ENCODE measurements at regions not wholly inside any gene's neighbourhood (a gene's known extent, or its start where the extent isn't known, plus 50 kb on each side); places are given as distances from the start of the nearest gene placed in this dataset.
A peak's percentile ranks its signal among the peaks of the same experiment; 100 is the strongest.

DNA sequence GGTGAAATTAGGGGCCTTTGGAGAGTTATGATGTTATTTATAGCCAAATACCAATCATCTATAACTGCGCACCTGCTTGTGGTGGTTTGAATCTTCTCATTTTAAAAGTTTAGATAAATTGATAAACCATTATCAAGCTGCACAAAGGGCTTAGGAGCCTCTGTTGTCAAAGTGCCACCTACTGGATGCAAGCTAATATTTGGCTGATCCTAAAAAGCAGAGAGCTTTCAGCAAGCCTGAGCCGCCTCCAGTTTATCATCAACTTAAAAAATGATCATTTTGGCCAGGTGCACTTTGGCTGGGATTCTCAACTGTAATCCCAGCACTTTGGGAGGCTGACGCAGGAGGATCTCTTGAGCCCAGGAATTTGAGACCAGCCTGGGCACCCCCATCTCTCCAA, 58.5 kb upstream of the ATXN1 start:
- no peaks in the 10 kb centered on the region for H3K9me3 ChIP-seq
- no peaks in the 10 kb centered on the region for H4K20me1 ChIP-seq (ENCODE audit: insufficient read depth)
- no peak overlapping the region for H3K27ac ChIP-seq (ENCODE audit: low read depth in 2 of 2, low read length in 1 of 2)
- H3K9me2 ChIP-seq, result no peaks in the 10 kb centered on the region
- H3K4me1 ChIP-seq (ENCODE audit: control insufficient read depth in 1 of 2, insufficient read depth in 2 of 2, low read depth in 1 of 2, low read length in 1 of 2), result no peaks in the 10 kb centered on the region
- H3K36me3 ChIP-seq (replicated peaks in 1 of 2; ENCODE audit: control insufficient read depth in 1 of 2, insufficient read depth in 2 of 2, low read length in 1 of 2), result no peaks in the 10 kb centered on the region
- H3K79me2 ChIP-seq (ENCODE audit: insufficient read depth), result no peaks in the 10 kb centered on the region
- H3F3A ChIP-seq (replicated peaks; ENCODE audit: insufficient read depth), result peaks cover 3% of the 10 kb centered on the region
- POLR2A ChIA-PET, result no interaction called here
- no peak overlapping the region for H2AFZ ChIP-seq (ENCODE audit: low read depth)
- 96% methylated on average over 3 of the region's 3 CpGs for WGBS (ENCODE audit: low lambda C conversion rate)
- TF ChIP-seq CHD2 (IDR thresholded peaks at IDR 0.05; ENCODE audit: low read length, partially characterized antibody) (no peak), RAD21 (IDR thresholded peaks at IDR 0.05; ENCODE audit: low read length) (peak; percentile 34), TCF12 (IDR thresholded peaks at IDR 0.05) (no peak), RFX5 (IDR thresholded peaks at IDR 0.05; ENCODE audit: low read length) (no peak), JUND (IDR thresholded peaks at IDR 0.05) (no peak), FOXM1 (IDR thresholded peaks at IDR 0.05; ENCODE audit: low read depth) (no peak), MAX (IDR thresholded peaks at IDR 0.05; ENCODE audit: low read depth) (no peak), ZBTB33 (IDR thresholded peaks at IDR 0.05; ENCODE audit: borderline replicate concordance, low read depth) (no peak), NRF1 (IDR thresholded peaks at IDR 0.05; ENCODE audit: low read depth, low read length) (no peak), GATA2 (CRISPR knock-in tag; IDR thresholded peaks at IDR 0.05) (no peak), SIN3A (IDR thresholded peaks at IDR 0.05; ENCODE audit: borderline replicate concordance, low read depth, low read length) (no peak), IRF3 (IDR thresholded peaks at IDR 0.05; ENCODE audit: low read depth, low read length) (no peak), NFIC (IDR thresholded peaks at IDR 0.05; ENCODE audit: borderline replicate concordance) (no peak), SMC3 (IDR thresholded peaks at IDR 0.05; ENCODE audit: low read depth, low read length) (peak; percentile 25; the same call in 1 of the 2 replicates), USF1 (IDR thresholded peaks at IDR 0.05; ENCODE audit: borderline replicate concordance, low read depth) (no peak), FOXJ3 (CRISPR knock-in tag; IDR thresholded peaks at IDR 0.05) (no peak), PBX3 (IDR thresholded peaks at IDR 0.05) (no peak), YY1 (IDR thresholded peaks at IDR 0.05; ENCODE audit: low read depth) (no peak), MEF2A (IDR thresholded peaks at IDR 0.05; ENCODE audit: borderline replicate concordance, low read depth) (no peak)
- TF ChIP-seq, protein P1, sequence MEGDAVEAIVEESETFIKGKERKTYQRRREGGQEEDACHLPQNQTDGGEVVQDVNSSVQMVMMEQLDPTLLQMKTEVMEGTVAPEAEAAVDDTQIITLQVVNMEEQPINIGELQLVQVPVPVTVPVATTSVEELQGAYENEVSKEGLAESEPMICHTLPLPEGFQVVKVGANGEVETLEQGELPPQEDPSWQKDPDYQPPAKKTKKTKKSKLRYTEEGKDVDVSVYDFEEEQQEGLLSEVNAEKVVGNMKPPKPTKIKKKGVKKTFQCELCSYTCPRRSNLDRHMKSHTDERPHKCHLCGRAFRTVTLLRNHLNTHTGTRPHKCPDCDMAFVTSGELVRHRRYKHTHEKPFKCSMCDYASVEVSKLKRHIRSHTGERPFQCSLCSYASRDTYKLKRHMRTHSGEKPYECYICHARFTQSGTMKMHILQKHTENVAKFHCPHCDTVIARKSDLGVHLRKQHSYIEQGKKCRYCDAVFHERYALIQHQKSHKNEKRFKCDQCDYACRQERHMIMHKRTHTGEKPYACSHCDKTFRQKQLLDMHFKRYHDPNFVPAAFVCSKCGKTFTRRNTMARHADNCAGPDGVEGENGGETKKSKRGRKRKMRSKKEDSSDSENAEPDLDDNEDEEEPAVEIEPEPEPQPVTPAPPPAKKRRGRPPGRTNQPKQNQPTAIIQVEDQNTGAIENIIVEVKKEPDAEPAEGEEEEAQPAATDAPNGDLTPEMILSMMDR (IDR thresholded peaks at IDR 0.05), result peak; percentile 50
- no peaks in the 10 kb centered on the region for H3K27me3 ChIP-seq (ENCODE audit: insufficient read depth)
- no peak overlapping the region for H3K4me3 ChIP-seq (ENCODE audit: low read depth in 2 of 2, low read length in 1 of 2)
- DNase-seq, result no peak
- no peak overlapping the region for H3K4me2 ChIP-seq
- CTCF ChIA-PET, result interaction anchor here (1.0 kb wide), 1 partner anchor 13 kb away, joined by 6 read pairs; no protein-coding TSS in a partner anchor
- no peak overlapping the region for H3K9ac ChIP-seq
